ENCODE measurements at regions not wholly inside any gene's neighbourhood (a gene's known extent, or its start where the extent isn't known, plus 50 kb on each side); places are given as distances from the start of the nearest gene placed in this dataset. TPM values are rescaled to one million over a fixed set of nuclear protein-coding genes. Genes with fewer than 3 reads are reported as not detected.
A peak's percentile ranks its signal among the peaks of the same experiment; 100 is the strongest.

DNA sequence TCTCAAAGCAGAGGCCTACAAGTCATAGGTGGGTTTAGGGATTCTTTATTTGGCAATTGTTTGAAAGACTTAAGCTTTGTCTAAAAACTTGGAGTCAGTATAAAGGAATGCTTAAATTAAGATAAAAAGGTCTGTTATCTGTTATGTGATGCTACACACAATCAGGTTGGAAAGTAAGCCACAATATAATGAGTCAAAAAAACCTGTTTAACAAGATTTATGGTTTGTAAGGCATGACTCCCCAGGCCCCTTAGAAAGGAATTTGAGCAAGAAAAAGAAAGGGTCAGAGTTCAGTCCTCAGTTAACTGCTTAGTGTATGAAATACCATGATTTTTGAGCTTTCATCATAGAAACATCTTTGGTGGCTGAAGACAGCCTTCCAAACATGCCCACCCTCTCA is 66.8 kb upstream of the HMGN3 start:
- Histone ChIP-seq H2AK5ac (ENCODE audit: low read length) (no peak overlapping the region), H3K4me3 (ENCODE audit: low read length) (no peak overlapping the region), H2BK15ac (replicated peaks; ENCODE audit: low read depth) (no peak overlapping the region), H3K18ac (ENCODE audit: low read length) (no peak overlapping the region), H2BK120ac (ENCODE audit: low read depth, low read length) (no peak overlapping the region), H3K56ac (ENCODE audit: low read length) (no peak overlapping the region), H3K4me1 (ENCODE audit: control insufficient read depth, low read depth, low read length) (peaks cover 2% of the 10 kb centered on the region), H3K4me2 (ENCODE audit: low read length) (no peak overlapping the region), H3K23ac (ENCODE audit: low read length) (no peak overlapping the region), H4K5ac (ENCODE audit: low read length) (no peak overlapping the region), H3K79me2 (ENCODE audit: control insufficient read depth, insufficient read depth, low read length) (no peaks in the 10 kb centered on the region), H2BK5ac (ENCODE audit: low read length) (peak overlapping the region; percentile 17), H3K27ac (ENCODE audit: low read depth, low read length) (no peak overlapping the region), H3K27me3 (ENCODE audit: insufficient read depth, low read length, poor library complexity) (no peaks in the 10 kb centered on the region), H3K9ac (ENCODE audit: low read length) (no peak overlapping the region), H3K79me1 (ENCODE audit: low read length) (no peaks in the 10 kb centered on the region), H4K8ac (ENCODE audit: low read depth, low read length) (no peak overlapping the region), H3K36me3 (ENCODE audit: control insufficient read depth, insufficient read depth, low read length) (no peaks in the 10 kb centered on the region), H3K4ac (ENCODE audit: low read depth, low read length) (no peak overlapping the region)
- DNase-seq, result peak; percentile 21

DNA sequence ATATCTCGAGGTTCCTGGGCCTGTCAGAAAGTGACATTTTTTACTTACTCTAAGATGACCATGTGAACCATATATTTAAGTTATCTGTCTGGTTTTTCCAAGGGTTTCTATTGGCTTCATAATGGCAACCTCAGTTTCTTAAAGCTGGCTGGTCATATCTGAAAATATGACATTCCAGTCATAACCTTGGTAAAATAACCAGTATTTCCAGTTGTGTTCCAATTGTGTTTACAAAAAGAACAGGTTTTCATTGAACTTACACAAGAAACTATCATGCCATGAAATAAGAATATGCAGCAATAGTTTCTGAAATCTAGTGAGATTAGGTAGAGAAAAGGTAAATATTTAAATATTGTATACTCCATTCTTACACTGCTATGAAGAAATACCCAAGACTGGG is 61.7 kb upstream of the HMGN3 start:
- Histone ChIP-seq H3K27ac (ENCODE audit: low read depth, low read length) (no peak overlapping the region), H3K27me3 (ENCODE audit: insufficient read depth, low read length, poor library complexity) (no peaks in the 10 kb centered on the region), H3K56ac (ENCODE audit: low read length) (no peak overlapping the region)

More for the DNA sequence above, 61.7 kb upstream of the HMGN3 start:
- no peak overlapping the region for H2AK5ac ChIP-seq (ENCODE audit: low read length)
- H2BK5ac ChIP-seq (ENCODE audit: low read length), result no peak overlapping the region
- no CpG with 5 or more reads among the region's 1 CpG for WGBS (ENCODE audit: extremely low coverage, insufficient coverage, low lambda C conversion rate)
- H3K4me3 ChIP-seq (ENCODE audit: low read length), result no peak overlapping the region
- no peaks in the 10 kb centered on the region for H3K79me2 ChIP-seq (ENCODE audit: control insufficient read depth, insufficient read depth, low read length)
- H3K9ac ChIP-seq (ENCODE audit: low read length), result no peak overlapping the region
- no peak overlapping the region for H2BK15ac ChIP-seq (replicated peaks; ENCODE audit: low read depth)
- no peak for DNase-seq
- H4K5ac ChIP-seq (ENCODE audit: low read length), result no peak overlapping the region
- no peak overlapping the region for H2BK120ac ChIP-seq (ENCODE audit: low read depth, low read length)
- no peaks in the 10 kb centered on the region for H3K4me1 ChIP-seq (ENCODE audit: control insufficient read depth, low read depth, low read length)
- H3K18ac ChIP-seq (ENCODE audit: low read length), result no peak overlapping the region
- no peaks in the 10 kb centered on the region for H3K36me3 ChIP-seq (ENCODE audit: control insufficient read depth, insufficient read depth, low read length)
- no peak overlapping the region for H3K4ac ChIP-seq (ENCODE audit: low read depth, low read length)
- H3K4me2 ChIP-seq (ENCODE audit: low read length), result no peak overlapping the region
- H3K23ac ChIP-seq (ENCODE audit: low read length), result no peak overlapping the region
- no peak overlapping the region for H4K8ac ChIP-seq (ENCODE audit: low read depth, low read length)
- no peaks in the 10 kb centered on the region for H3K79me1 ChIP-seq (ENCODE audit: low read length)

Small RNA genes in the stretch of these regions (small RNA-seq; reads per million reads assigned to genes)
- not detected for gene AL078601.1 (ENCODE audit: insufficient read depth)
- not detected for gene RF00019 (ENCODE audit: insufficient read depth)
